GM18508 (cell line): ENCODE measurements at regions not wholly inside any gene's neighbourhood (a gene's known extent, or its start where the extent isn't known, plus 50 kb on each side); places are given as distances from the start of the nearest gene placed in this dataset.
"Not testable (repeated sequence)": the region's sequence is repeated elsewhere in the genome, so short reads cannot be mapped to it uniquely, and the experiment has no call there.

Source experiments
- ATAC-seq: cut with Tn5 transposase; IDR thresholded peaks from one replicate; pipeline ENCODE4 v1.9.1; 2021; ENCODE audit warnings: moderate number of reproducible peaks; ENCODE audit not compliant: insufficient read depth, unreplicated experiment

DNA sequence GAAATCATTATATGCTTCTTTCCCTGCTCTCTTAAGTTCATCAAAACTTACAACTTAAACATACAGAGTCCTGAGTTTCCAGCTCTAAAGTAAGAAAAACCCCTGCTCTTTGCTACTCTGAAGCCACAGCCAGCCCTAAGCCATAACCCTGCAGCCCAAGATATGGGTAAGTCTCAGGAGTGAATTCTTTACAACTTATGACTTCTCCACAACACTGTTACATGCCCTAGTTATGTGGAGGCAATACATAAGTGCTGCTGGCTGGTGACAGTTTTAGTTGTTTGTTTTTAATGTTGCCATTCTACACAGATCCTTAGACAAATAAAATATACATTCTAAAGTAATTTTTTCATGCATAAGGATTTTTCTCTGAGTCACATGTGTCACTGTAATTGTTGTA is 100.2 kb downstream of the FBXO8 start:
- ATAC-seq, result no peak

DNA sequence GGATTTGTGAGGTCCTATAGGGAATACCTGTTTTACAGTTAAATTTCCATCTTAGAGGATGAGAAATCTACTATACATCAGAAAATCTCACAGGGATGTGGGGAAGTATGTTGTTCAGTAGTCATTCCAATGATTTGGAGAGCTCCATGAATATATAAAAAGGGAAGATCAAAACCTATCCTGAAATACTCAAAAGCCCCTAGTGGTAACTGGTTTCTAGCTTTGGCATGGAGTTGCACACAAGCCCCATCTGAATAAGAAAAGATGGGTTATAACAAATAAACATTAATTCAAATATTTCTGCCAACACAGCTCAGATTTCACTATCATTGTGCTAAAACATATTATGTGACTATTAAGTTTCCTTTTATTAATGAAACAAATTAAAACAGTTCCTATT is 101.6 kb downstream of the FBXO8 start:
- no peak for ATAC-seq

DNA sequence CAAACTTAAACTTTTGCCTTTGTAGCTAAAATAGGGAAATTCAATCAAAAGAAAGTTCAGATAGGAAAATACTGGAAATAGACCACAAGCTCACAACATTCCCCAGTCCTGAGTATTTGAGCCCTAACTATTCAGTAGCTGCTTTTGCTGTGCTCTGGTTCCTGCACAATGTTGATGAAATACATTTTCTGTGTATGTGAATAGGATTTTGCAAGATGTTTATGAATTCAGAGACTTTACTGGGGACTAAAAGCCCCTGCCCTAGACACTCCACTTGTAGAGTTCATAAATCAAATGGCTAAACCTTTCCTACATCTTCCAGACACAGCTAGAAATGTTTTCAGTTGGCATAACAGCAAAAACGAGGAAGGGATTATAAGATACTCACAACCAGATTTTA is 105.9 kb downstream of the FBXO8 start:
- no peak for ATAC-seq

DNA sequence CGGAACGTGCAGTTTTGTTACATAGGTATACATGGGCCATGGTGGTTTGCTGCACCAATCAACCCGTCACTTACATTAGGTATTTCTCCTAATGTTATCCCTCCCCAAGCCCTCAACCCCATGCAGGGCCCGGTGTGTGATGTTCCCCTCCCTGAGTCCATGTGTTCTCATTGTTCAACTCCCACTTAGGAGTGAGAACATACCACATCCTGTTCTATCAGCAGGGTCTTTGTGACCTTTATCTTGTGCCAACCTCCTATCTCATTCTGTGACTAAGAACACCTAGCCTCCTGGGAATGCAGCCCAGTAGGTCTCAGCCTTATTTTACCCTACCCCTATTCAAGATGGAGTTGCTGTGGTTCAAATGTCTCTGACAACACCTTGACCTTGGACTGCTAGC is 107.6 kb downstream of the FBXO8 start:
- not testable (repeated sequence) for ATAC-seq

DNA sequence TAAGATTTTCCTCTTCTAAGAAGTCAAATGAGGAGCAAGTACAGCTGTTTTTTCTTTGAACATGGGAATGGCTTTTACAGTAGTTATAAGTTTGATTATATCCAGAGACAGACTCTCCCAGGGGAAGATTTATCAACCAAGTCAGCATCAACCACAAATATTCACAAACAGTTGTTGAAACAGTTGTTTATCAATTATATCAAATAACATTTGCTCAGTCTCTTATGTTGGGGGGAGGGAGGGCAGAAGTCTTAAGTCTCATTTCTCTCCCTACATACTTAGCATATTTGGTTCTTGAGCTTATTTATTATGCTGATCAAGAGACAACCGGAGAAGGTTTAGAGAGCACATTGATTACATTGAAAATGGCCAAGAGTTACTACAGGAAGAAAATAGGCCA is 110.1 kb downstream of the FBXO8 start:
- ATAC-seq, result no peak

DNA sequence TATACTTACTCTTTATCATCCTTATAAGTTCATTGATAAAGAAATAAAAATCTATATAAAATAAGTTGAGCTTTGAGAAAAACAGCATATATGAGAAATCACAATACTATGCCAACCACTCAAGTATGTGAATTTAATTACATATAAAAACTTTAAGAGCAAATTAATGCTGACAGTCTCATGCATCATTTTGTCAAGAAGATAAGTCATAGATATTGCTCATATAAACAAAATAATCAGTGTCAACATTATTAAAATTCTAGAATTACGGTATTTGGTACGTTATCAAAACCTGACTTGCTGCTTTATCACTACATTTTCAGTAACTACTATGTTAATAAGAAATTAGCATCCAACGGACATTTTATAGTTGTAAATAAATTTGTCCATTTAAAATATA is 111.2 kb downstream of the FBXO8 start:
- no peak for ATAC-seq

DNA sequence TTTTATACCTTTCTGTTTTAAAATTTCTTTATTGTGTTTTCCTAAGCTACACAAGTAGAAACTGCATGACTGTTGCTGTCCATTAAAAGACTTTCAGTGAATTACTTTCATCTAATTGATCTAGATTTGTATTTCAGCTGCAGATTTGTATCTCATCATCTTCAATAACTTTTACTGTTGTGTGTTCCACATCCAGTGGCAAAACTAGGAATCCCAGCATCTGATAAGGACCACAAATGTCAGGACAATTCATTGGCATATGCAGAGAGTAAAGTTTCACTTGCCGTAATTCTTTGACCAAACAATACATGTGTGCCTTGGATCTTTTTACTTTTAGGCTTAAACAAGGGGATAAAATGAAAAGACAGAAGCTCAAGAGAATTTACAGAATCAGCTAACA is 112.6 kb downstream of the FBXO8 start:
- no peak for ATAC-seq

DNA sequence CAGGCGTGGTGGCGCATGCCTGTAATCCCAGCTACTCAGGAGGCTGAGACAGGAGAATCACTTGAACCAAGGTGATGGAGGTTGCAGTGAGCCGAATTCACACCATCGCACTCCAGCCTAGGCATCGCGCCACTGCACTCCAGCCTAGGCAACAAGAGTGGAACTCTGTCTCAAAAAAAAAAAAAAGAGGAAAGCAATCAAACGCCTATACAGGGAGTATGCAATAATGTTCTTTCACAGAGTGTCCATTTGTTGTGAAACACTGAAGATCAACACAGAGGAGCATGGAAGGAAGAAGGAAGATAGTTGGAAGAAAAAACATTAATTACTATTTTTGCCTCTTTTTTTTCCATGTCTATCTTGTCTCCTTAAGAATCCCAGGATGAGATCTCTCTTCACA is 113.4 kb downstream of the FBXO8 start:
- ATAC-seq, result no peak

DNA sequence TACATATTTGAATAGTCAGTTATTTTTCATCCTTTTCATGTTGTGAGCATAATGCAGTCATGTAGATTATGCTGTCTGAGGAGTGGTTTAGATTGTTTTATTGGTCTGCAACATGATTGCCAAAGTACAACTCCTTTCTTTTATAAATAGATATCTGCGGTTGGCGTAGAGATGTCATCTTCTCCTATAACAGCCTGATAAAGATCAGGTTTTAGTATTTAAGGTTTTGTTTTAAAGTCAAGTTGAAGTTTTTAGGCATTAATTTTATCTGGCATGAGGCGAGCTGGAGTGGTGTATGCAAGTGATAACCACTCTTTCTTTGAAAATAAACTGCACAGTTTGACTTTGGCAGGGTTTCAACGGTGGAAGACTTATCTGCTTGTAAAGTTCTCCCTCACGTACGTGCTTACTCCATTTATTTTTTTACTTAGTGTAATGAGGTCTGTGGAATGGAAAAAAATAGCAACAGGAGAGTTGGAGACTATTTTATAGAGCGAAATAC is 126.3 kb downstream of the FBXO8 start:
- ATAC-seq, result no peak

DNA sequence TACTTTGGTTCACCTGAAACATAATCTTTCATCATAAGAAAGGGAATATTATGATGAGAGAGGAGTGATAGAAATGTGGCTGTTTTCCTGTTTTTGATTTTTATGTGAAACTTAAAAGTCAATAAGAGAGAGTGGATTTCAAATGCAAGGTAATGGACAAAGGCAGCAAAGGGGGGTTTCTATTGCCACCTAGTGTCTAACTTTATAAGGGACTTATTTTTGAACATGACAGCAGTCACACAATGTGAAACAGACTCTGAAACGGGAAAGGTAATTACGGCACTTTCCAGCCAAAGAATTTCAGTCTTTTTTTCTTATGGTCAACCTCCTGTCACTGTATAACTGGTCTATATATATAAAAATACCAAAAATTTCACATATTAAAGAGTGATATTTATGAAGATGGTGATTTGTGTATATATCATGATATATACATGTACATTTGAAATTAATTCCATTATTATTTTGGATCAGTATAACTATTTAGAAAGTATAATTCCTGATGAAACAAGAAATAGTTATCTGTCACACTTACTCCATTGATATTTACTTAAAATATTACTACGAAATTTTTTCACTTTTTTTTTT is 127.1 kb downstream of the FBXO8 start:
- ATAC-seq, result peak; percentile 88

DNA sequence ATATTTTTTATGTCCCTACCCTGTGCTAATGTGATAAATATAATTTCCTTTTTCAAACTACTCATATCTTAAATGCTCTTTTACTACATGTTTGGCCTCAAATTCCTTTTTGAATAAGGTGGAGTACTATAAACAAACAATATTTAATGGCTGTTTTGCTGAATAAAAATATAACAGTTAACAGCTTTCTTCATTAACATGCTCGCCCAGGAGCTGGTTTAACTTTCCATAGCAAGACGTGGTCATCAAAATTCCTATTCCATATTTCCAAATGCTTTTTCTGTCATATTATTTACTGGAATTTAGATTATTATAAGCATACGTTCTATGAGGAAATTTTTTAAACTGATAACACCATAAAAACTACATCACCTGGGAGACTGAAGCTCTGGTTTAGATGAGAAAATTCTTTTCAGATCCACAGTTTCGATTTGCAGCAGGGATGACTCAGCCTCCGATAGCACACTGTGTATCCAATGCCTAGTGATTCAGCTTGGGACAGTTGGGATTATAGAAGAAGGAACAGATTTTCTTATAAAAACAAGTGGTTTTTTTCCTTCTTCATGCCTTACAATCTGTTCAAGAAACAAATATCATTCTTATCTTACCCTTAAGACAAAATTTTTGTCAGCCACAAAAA is 129.1 kb downstream of the FBXO8 start:
- ATAC-seq, result no peak

DNA sequence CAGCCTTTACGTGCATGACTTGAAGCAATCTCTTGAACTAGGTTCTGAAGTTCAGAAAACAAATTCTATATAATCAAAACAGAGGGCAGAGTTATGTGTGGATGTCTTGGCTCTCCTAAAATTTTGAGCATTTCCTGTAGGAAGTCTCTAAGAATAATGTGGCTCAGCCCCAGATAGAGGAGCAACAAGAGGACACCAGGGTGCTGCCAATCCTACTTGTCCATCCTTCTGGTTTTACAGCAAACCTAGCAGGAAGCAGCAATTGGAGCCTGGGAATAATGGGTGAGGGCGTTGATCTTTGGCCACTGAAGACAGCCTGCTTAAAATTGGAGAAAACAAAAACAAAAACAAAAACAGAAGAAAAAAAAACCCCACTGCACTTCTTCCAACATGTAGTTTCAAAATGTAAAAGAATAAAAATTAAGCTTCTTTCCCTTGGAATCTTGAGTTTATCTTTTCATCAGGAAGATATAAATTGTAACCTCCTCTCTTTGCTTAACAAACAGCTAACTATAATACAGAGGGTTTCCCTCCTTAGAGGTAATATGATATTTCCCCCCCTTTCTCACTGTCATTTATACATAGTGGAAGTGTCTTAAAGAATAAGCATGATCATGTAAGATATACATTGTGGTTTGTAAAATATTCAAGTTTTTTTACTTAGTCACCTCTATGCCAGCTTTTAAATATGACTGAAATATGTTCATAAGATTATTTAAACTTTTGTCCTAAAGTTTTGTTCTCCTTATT is 130.6 kb downstream of the FBXO8 start:
- ATAC-seq, result no peak

DNA sequence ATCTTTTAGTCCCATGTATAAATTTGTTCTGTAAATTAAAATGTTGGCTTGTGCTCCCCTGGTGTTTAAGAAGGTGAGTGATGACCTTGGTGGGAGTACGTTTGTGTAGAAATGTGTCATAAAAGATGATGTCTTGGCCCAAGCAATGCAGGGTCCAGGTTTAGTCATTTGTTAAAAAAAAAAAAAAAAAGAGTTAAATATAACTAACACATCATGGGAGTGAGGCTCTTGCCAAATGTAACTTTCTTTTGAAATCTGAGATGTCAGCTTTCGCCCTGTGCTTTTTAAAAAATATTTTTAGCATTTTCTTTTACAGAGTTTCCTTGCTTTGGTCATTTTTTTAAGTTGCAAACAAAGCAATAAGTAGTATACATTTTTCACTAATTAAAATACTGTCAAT is 135.6 kb downstream of the FBXO8 start:
- no peak for ATAC-seq

DNA sequence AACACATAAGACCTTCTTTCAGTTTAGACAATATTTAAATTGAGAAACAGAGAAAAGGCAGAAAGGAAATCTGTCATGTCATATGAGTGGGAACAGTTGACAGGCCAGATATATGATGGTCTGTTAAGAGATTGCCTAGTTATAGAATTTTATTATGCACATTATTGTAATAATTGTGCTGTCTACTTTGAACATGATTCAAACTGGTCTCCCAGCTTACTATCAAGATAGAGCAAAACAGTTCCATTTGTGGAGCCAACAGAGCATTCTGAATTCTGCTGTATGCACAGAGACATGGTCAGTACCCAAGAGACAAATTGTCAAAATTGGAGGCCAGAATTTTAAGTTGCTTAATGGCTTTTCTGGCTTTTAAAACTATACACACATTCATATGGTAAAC is 139.4 kb downstream of the FBXO8 start:
- no peak for ATAC-seq

DNA sequence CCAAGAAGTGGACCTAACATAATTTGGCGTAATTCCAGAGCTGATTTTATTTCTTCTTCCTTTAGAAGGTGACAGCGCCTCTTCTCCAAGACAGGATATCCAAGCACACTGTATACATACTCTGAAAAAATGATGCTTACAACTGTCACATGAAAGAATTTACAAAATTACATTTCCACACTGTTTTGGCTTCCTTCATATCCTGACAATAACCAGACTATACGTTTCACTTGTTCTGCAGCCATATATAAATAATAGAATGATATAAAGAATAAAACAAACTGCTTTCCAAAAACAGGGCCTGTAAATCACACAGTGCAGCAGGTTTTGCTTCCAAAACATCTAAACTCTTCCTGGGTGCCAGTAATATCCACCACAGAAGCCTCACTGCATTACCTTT is 141.6 kb downstream of the FBXO8 start:
- no peak for ATAC-seq

DNA sequence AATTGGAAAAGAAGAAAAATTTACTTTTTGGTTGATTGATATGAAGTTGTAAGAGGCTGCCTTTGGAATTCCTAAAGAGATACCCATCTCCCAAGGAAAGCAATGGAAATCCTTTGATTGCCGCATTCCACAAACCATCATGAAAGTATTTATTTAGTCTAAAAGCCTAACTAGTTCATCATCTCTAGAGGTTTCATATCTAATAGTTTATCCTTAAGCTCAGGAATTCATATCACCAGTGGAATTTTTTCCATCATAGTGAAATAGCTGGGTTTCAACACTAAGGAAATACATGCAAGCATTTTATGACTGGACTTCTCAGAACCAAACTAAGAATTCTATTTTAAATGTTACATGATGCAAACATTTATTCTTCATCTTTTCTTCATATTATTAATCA is 144.9 kb downstream of the FBXO8 start:
- ATAC-seq, result no peak

DNA sequence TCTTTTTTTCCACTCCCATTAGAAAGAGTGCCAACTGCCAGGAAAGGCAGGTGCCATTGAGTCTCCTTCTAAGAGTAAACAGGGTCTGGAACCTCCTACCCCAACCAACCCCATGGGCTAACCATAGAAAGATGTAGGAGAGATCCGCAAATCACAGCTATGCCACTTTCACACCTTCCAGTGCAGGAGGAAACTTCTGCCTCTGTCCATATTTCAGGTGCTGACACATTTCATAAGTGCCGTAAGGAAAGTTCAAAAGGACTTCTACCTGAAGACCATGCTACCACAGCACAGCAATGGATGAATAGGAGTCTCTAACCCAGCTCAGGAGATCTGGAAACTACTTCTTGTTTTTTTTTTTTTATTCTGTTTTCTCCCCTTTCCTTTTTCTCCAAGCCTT is 145.8 kb downstream of the FBXO8 start:
- no peak for ATAC-seq

DNA sequence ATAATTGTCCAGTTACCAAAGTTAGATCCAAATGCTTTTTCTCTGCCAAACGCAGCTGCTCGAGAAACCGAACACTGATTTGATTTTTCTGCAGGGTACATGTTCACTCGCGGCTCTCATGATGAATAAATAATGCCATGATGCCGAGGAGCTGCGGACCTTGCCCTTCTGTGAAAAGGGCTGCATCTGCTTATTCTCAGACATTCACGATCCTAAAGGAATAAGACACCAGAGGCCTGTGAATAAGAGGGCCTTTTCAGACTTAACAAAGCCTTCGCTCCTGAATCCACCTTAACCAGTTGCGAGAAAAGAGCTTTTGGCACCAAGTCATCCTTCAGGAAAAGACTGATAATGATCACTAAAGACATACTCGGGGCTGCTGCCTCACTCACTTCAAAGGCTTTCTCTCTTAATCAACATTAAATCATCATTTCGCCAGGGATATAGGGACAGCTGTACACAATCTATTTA is 147.5 kb downstream of the FBXO8 start:
- ATAC-seq, result no peak

DNA sequence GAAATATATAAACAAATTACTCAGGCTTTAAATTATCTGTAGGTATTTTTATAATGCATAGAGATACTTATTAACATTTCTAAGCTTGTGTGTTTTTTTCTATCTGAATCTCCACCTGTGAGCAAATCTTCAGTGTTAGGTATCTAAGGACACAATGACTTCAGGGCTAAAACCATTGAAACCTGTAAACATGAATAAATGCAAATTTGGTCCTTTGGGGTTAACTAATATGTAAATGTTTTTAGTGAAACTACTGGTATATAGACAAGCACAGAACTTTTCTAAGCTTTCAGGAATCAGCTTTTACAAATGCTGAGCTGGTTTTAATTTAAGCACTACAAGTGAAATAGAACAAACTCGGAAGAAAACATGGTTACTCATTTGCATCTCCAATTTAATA is 147.9 kb downstream of the FBXO8 start:
- ATAC-seq, result no peak

DNA sequence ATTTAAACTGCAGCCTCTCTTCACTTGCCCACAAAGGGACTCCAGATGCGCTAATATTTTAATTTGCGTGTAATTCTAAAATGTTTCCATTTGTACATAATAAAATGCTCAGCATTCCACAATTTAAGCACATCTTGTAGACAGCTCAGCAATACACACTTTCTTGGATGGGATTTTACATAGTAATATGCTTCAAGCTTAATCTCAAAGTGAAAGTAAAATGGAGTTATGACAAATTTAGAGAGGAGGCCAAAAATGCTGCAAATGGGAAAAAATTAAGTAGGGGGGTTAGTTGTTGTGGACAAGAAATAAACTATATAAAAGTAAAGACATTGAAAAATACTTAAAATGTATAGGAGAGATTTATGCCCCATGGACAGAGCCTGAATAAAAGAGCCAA is 149.1 kb downstream of the FBXO8 start:
- ATAC-seq, result no peak

DNA sequence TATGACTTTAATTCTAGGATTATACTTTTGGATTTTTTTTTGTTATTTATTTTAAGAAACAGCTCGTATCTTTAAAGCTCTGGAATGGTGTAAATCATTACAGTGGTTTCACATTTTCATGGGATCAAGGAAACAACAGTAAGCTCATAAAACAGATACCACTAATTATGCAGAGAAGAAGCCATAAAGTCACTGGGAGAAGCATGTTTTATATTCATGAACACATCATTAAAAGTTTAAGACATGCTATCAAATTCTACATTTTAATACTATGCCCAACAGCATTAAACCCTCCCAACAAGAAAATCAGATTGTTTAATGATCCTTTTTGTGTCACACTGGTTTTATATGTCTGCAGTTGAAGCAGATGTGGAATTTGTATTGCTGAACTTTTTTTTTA is 149.9 kb downstream of the FBXO8 start:
- ATAC-seq, result no peak

DNA sequence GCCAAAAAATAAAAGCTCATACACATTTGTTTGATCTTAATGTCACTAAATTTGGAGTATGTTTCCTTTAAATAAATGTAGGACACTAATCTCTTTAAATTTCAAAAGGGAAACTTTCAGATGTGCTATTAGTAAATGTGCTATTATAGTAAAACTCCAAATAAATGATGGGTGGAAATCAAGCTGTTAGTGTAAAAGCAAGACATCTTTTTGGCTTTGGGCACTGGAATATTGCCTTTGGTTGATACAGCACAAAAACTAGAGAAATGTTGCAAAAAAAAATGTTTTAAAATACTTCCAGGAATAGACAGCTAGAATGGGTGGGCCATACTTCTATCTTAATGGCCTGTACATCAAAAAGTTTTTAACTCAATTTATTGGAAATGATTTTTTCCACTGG is 151.6 kb downstream of the FBXO8 start:
- no peak for ATAC-seq
